B cell (primary cell): ENCODE measurements at regions not wholly inside any gene's neighbourhood (a gene's known extent, or its start where the extent isn't known, plus 50 kb on each side); places are given as distances from the start of the nearest gene placed in this dataset.

Experiments
- ATAC-seq: fragments of 200-7000 bp; cut with Tn5 transposase; one replicate; pipeline ENCODE4 v1.10.0; 2021; ENCODE audit warnings: low read depth, mild to moderate bottlenecking, moderate number of reproducible peaks, moderate library complexity
- CTCF ChIA-PET: fragments of 350-600 bp; sonication (Branson Sonifier 250); formaldehyde crosslinking; loops from one replicate; lab custom pipeline; 2021; ENCODE audit warnings: antibody characterized with exemption, inconsistent platforms; lab: Charles Lee
- POLR2A ChIA-PET: fragments of 350-600 bp; sonication (Branson Sonifier 250); formaldehyde crosslinking; loops from one replicate; lab custom pipeline; 2021; ENCODE audit warnings: antibody characterized with exemption; lab: Charles Lee
- DNase-seq: peaks from one replicate; pipeline ENCODE4 v3.0.0; 2013
- H2AFZ ChIP-seq: 2 replicates; pipeline ENCODE4 v1.6.1; 2012; ENCODE audit warnings: mild to moderate bottlenecking, low read depth, low read length; ENCODE audit not compliant: insufficient read depth, poor library complexity, severe bottlenecking
- H3K27ac ChIP-seq, 2 donors: 1 replicate in 1 of 2; 2 replicates in 1 of 2; pipeline ENCODE4 v1.5.1; 2012 to 2013; ENCODE audit warnings: low read length in 2 of 2, mild to moderate bottlenecking in 2 of 2, moderate library complexity in 1 of 2
- H3K27me3 ChIP-seq, 4 experiments: fragments of 200-600 bp in 1 of 4; sonication (generic) in 1 of 4; replicated peaks in 1 of 4; 1 replicate in 2 of 4; 2 replicates in 2 of 4; pipeline versions ENCODE4 v1.6.1 to v1.7.0; 2013 to 2016; ENCODE audit warnings: low read length in 3 of 4, mild to moderate bottlenecking in 2 of 4, mixed read lengths in 1 of 4, moderate library complexity in 1 of 4; ENCODE audit not compliant: insufficient read depth in 4 of 4, control insufficient read depth in 3 of 4; ENCODE audit errors: control extremely low read depth in 1 of 4
- H3K36me3 ChIP-seq, 2 experiments: replicated peaks in 1 of 2; 1 replicate in 1 of 2; 2 replicates in 1 of 2; pipeline versions ENCODE4 v1.6.1 to v1.7.1; 2013; ENCODE audit warnings: low read length in 1 of 2; ENCODE audit not compliant: insufficient read depth in 2 of 2, control insufficient read depth in 1 of 2; ENCODE audit errors: control extremely low read depth in 1 of 2, extremely low read depth in 1 of 2
- H3K4me1 ChIP-seq, 2 donors: fragments of 200-600 bp in 1 of 2; sonication (generic) in 1 of 2; 1 replicate in 1 of 2; 2 replicates in 1 of 2; pipeline versions ENCODE4 v1.5.1 to v1.6.1; 2013 to 2017; ENCODE audit warnings: low read length in 2 of 2; ENCODE audit not compliant: control insufficient read depth in 2 of 2, insufficient read depth in 2 of 2
- H3K4me2 ChIP-seq: replicated peaks from 2 replicates; pipeline ENCODE3; 2012; ENCODE audit warnings: mild to moderate bottlenecking, low read depth, low read length; ENCODE audit not compliant: poor library complexity, severe bottlenecking
- H3K4me3 ChIP-seq, 5 experiments: fragments of 200-600 bp in 1 of 5; sonication (generic) in 1 of 5; 1 replicate in 3 of 5; 2 replicates in 2 of 5; pipeline versions ENCODE4 v1.5.1 to v1.7.0; 2011 to 2016; ENCODE audit warnings: low read length in 4 of 5, mild to moderate bottlenecking in 4 of 5, low read depth in 2 of 5, control low read depth in 1 of 5, moderate library complexity in 1 of 5; ENCODE audit not compliant: insufficient read depth in 1 of 5; ENCODE audit errors: control extremely low read depth in 1 of 5, extremely low read depth in 1 of 5
- H3K79me2 ChIP-seq: fragments of 200-600 bp; sonication (generic); one replicate; pipeline ENCODE4 v1.6.0; 2016; ENCODE audit warnings: low read length; ENCODE audit not compliant: control insufficient read depth, insufficient read depth
- H3K9ac ChIP-seq: fragments of 200-600 bp; sonication (generic); 2 replicates; pipeline ENCODE4 v1.6.1; 2017; ENCODE audit warnings: mild to moderate bottlenecking, low read length, moderate library complexity
- H3K9me3 ChIP-seq, 3 donors: one replicate each; pipeline versions ENCODE4 v1.6.1 to v1.7.1; 2013; ENCODE audit warnings: low read length in 2 of 3; ENCODE audit not compliant: control insufficient read depth in 2 of 3, insufficient read depth in 1 of 3; ENCODE audit errors: control extremely low read depth in 1 of 3
- H4K20me1 ChIP-seq: 2 replicates; pipeline ENCODE4 v1.6.0; 2012; ENCODE audit warnings: mild to moderate bottlenecking, low read length; ENCODE audit not compliant: insufficient read depth, control insufficient read depth, poor library complexity, severe bottlenecking
- H3K27ac Mint-ChIP-seq: one replicate; pipeline ENCODE4 v1.8.0; 2021; ENCODE audit warnings: mixed read lengths
- H3K27me3 Mint-ChIP-seq: one replicate; pipeline ENCODE4 v1.8.0; 2021; ENCODE audit warnings: mixed read lengths
- H3K4me1 Mint-ChIP-seq: one replicate; pipeline ENCODE4 v1.8.0; 2021; ENCODE audit warnings: mixed read lengths
- H3K4me3 Mint-ChIP-seq: one replicate; pipeline ENCODE4 v1.8.0; 2021; ENCODE audit warnings: mixed read lengths
- H3K9me3 Mint-ChIP-seq: one replicate; pipeline ENCODE4 v1.8.0; 2022; ENCODE audit warnings: mixed read lengths; ENCODE audit not compliant: insufficient read depth
- CTCF ChIP-seq: fragments of 200-600 bp; IDR thresholded peaks from one replicate; pipeline ENCODE4 v1.8.0; 2022; ENCODE audit warnings: antibody characterized with exemption, mild to moderate bottlenecking
- EZH2 ChIP-seq: IDR thresholded peaks from 2 replicates; pipeline ENCODE4 v1.6.1; 2012; ENCODE audit warnings: borderline replicate concordance, low read depth, mild to moderate bottlenecking, moderate library complexity, low read length; ENCODE audit not compliant: insufficient read depth, poor library complexity, severe bottlenecking
- WGBS: methylation state at CpG from one replicate; pipeline ENCODE4 v1.1.5; 2013; ENCODE audit warnings: missing lambda C conversion rate; ENCODE audit not compliant: insufficient coverage; 5-methylcytosine and 5-hydroxymethylcytosine counted together
- intact Hi-C: fragments of 100-400 bp; cut with micrococcal nuclease; formaldehyde crosslinking; loops from one replicate; pipeline ENCODE4 v1.10.0; 2022

GRCh38 chrX:4315891-4316290 is 602.4 kb upstream of the PRKX start:
- POLR2A ChIA-PET, result no interaction called here

GRCh38 chrX:4314586-4314985 is 601.1 kb upstream of the PRKX start:
- Histone ChIP-seq H3K4me2 (no peak overlapping the region), H3K79me2 (no peaks in the 10 kb centered on the region), H3K4me1 (no peaks in the 10 kb centered on the region), H3K9me3 (no peaks in the 10 kb centered on the region), H2AFZ (no peak overlapping the region), H3K36me3 (no peaks in the 10 kb centered on the region), H4K20me1 (no peaks in the 10 kb centered on the region), H3K4me3 (no peak overlapping the region), H3K9ac (no peak overlapping the region), H3K27ac (no peak overlapping the region), H3K27me3 (no peaks in the 10 kb centered on the region)
- Mint-ChIP-seq H3K9me3 (no peaks in the 10 kb centered on the region), H3K27ac (no peak overlapping the region), H3K27me3 (no peaks in the 10 kb centered on the region), H3K4me3 (no peak overlapping the region), H3K4me1 (no peaks in the 10 kb centered on the region)
- POLR2A ChIA-PET, result no interaction called here
- CTCF ChIA-PET, result no interaction called here
- no peak for TF ChIP-seq CTCF
- no peak for TF ChIP-seq EZH2
- 92% methylated on average over 1 of the region's 1 CpG for WGBS
- DNase-seq (no peak), ATAC-seq (no peak)
- intact Hi-C loops, result no loop called here

More at GRCh38 chrX:4315891-4316290, 602.4 kb upstream of the PRKX start:
- H3K27me3 ChIP-seq, result no peaks in the 10 kb centered on the region
- no peak overlapping the region for H3K9ac ChIP-seq
- TF ChIP-seq CTCF (no peak), EZH2 (no peak)
- 100% methylated on average over 1 of the region's 2 CpGs for WGBS
- no peaks in the 10 kb centered on the region for H3K4me1 ChIP-seq
- Mint-ChIP-seq H3K4me3 (no peak overlapping the region), H3K9me3 (no peaks in the 10 kb centered on the region), H3K4me1 (no peaks in the 10 kb centered on the region), H3K27ac (no peak overlapping the region), H3K27me3 (no peaks in the 10 kb centered on the region)
- H3K9me3 ChIP-seq, result no peaks in the 10 kb centered on the region
- H3K79me2 ChIP-seq, result no peaks in the 10 kb centered on the region
- no peak overlapping the region for H2AFZ ChIP-seq
- ATAC-seq (no peak), DNase-seq (no peak)
- no peak overlapping the region for H3K27ac ChIP-seq
- H3K4me3 ChIP-seq, result no peak overlapping the region
- CTCF ChIA-PET, result no interaction called here
- no peak overlapping the region for H3K4me2 ChIP-seq
- no peaks in the 10 kb centered on the region for H4K20me1 ChIP-seq
- intact Hi-C loops, result no loop called here
- no peaks in the 10 kb centered on the region for H3K36me3 ChIP-seq
